ENCODE measurements at regions not wholly inside any gene's neighbourhood (a gene's known extent, or its start where the extent isn't known, plus 50 kb on each side); places are given as distances from the start of the nearest gene placed in this dataset.

- no peak for DNase-seq
Observed at GRCh38 chr20:6482486-6482885, 285.0 kb upstream of the BMP2 start.

GRCh38 chr20:6480328-6481200 is 286.9 kb upstream of the BMP2 start:
- DNase-seq: peak; percentile 50

GRCh38 chr20:6473197-6473596 is 294.3 kb upstream of the BMP2 start:
- DNase-seq: no peak

- DNase-seq: no peak
Observed at GRCh38 chr20:6471871-6472270, 295.6 kb upstream of the BMP2 start.

GRCh38 chr20:6471110-6471647 is 296.3 kb upstream of the BMP2 start:
- no peak for DNase-seq

- DNase-seq: no peak
Observed at GRCh38 chr20:6469695-6470094, 297.8 kb upstream of the BMP2 start.

- no peak for DNase-seq
Observed at GRCh38 chr20:6468423-6469116, 298.9 kb upstream of the BMP2 start.

- no peak for DNase-seq
Observed at GRCh38 chr20:6467562-6467961, 299.9 kb upstream of the BMP2 start.

GRCh38 chr20:6466075-6466810 is 301.2 kb upstream of the BMP2 start:
- DNase-seq: no peak

- no peak for DNase-seq
Observed at GRCh38 chr20:6450841-6451240, 316.6 kb upstream of the BMP2 start.

GRCh38 chr20:6440443-6440799 is 317.6 kb upstream of the FERMT1 start:
- no peak for DNase-seq

- no peak for DNase-seq
Observed at GRCh38 chr20:6439737-6440442, 317.1 kb upstream of the FERMT1 start.

GRCh38 chr20:6434131-6434530 is 311.3 kb upstream of the FERMT1 start:
- no peak for DNase-seq

- no peak for DNase-seq
Observed at GRCh38 chr20:6430381-6430780, 307.6 kb upstream of the FERMT1 start.

GRCh38 chr20:6426287-6426891 is 303.6 kb upstream of the FERMT1 start:
- no peak for DNase-seq

- no peak for DNase-seq
Observed at GRCh38 chr20:6421321-6422248, 298.8 kb upstream of the FERMT1 start.

GRCh38 chr20:6420336-6420735 is 297.5 kb upstream of the FERMT1 start:
- DNase-seq: no peak

- no peak for DNase-seq
Observed at GRCh38 chr20:6418732-6419131, 295.9 kb upstream of the FERMT1 start.

GRCh38 chr20:6416371-6416770 is 293.5 kb upstream of the FERMT1 start:
- no peak for DNase-seq

GRCh38 chr20:6411651-6412050 is 288.8 kb upstream of the FERMT1 start:
- DNase-seq: no peak

GRCh38 chr20:6410721-6411120 is 287.9 kb upstream of the FERMT1 start:
- no peak for DNase-seq
